Liver (tissue), 3 donors: ENCODE measurements at regions not wholly inside any gene's neighbourhood (a gene's known extent, or its start where the extent isn't known, plus 50 kb on each side); places are given as distances from the start of the nearest gene placed in this dataset.

ENCODE experiments used
- FOXA2 ChIP-seq: IDR thresholded peaks from 2 replicates; pipeline ENCODE4 v1.6.1; 2016; ENCODE audit warnings: antibody characterized with exemption
- HNF4A ChIP-seq, 2 donors: conservative IDR thresholded peaks; 2 replicates each; pipeline ENCODE4 v1.6.1; 2016; ENCODE audit warnings: antibody characterized with exemption in 2 of 2, mild to moderate bottlenecking in 2 of 2
- JUND ChIP-seq, 2 donors: IDR thresholded peaks; 2 replicates each; pipeline ENCODE4 v1.6.1; 2016; ENCODE audit warnings: antibody characterized with exemption in 2 of 2
- RAD21 ChIP-seq, 2 donors: IDR thresholded peaks; 2 replicates each; pipeline ENCODE4 v1.6.1; 2016; ENCODE audit warnings: antibody characterized with exemption in 2 of 2, mild to moderate bottlenecking in 2 of 2
- REST ChIP-seq: IDR thresholded peaks from 2 replicates; pipeline ENCODE4 v1.6.1; 2016; ENCODE audit warnings: antibody characterized with exemption, mild to moderate bottlenecking
- YY1 ChIP-seq: IDR thresholded peaks from 2 replicates; pipeline ENCODE4 v1.6.1; 2016; ENCODE audit warnings: antibody characterized with exemption, mild to moderate bottlenecking
- TF ChIP-seq, protein P1 (sequence below): fragments of 150-350 bp; IDR thresholded peaks from 2 replicates; pipeline ENCODE4 v1.5.1; 2017; ENCODE audit warnings: improper control_type of control experiment, low read depth, low read length; ENCODE audit not compliant: missing input control
- donor health status: healthy.
- donor health status: healthy.

- TF ChIP-seq FOXA2 (no peak), RAD21 (IDR thresholded peaks at IDR 0.05) (no peak), JUND (IDR thresholded peaks at IDR 0.05) (no peak), HNF4A (conservative IDR thresholded peaks at IDR 0.05) (no peak), REST (no peak), YY1 (no peak)
- TF ChIP-seq, protein P1, sequence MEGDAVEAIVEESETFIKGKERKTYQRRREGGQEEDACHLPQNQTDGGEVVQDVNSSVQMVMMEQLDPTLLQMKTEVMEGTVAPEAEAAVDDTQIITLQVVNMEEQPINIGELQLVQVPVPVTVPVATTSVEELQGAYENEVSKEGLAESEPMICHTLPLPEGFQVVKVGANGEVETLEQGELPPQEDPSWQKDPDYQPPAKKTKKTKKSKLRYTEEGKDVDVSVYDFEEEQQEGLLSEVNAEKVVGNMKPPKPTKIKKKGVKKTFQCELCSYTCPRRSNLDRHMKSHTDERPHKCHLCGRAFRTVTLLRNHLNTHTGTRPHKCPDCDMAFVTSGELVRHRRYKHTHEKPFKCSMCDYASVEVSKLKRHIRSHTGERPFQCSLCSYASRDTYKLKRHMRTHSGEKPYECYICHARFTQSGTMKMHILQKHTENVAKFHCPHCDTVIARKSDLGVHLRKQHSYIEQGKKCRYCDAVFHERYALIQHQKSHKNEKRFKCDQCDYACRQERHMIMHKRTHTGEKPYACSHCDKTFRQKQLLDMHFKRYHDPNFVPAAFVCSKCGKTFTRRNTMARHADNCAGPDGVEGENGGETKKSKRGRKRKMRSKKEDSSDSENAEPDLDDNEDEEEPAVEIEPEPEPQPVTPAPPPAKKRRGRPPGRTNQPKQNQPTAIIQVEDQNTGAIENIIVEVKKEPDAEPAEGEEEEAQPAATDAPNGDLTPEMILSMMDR, result no peak
Observed at GRCh38 chr10:69721690-69722310, 79.9 kb upstream of the COL13A1 start.
